ENCODE measurements at regions not wholly inside any gene's neighbourhood (a gene's known extent, or its start where the extent isn't known, plus 50 kb on each side); places are given as distances from the start of the nearest gene placed in this dataset.

DNA sequence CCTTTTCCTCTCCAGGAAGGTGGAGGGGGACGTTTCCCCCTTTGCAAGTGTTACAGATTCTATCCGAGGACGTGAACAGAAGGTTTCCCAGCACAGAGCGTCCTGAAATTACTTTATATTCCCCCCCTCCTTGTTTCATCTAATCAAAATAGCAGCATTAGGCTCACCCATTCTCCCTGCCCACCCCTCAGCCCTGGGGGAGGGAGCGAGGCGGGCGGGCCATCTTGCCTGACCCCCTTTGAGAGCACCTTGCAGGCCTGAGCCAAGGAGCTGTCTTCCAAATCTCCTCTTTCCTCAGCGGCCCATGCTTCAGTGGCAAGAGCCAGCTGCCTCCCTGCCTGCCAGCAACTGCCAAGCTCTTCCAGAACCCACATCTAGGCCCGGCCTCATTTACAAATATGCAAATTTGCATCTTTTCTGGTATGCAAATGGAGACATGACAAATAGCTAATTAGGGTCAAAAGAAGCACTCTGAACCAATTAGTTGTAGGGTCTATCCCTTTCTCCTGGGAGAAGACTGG lies 69.1 kb upstream of the POU3F1 start:
- no peak for DNase-seq (ENCODE audit: low read depth in 3 of 3)

DNA sequence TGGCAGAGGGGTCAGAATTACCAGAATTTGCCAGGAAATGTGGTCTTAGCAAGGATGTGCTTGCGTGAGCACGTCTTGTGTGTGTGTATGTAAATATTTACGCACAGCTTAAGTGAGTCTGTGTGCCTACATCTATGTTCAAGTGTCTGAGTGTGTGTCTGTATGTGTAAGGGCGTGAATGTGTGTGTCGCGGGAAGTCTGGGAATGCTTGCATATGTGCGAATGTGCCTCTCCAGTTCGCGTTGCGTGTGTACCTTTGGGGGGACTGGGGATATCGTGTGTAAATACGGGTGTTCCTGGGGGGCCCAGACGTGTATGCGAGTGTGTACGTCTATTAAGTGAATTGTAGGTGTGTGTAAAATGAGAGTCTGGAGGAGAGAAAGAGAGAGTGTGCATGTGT lies 68.6 kb upstream of the POU3F1 start:
- no peak for DNase-seq (ENCODE audit: low read depth in 3 of 3)

DNA sequence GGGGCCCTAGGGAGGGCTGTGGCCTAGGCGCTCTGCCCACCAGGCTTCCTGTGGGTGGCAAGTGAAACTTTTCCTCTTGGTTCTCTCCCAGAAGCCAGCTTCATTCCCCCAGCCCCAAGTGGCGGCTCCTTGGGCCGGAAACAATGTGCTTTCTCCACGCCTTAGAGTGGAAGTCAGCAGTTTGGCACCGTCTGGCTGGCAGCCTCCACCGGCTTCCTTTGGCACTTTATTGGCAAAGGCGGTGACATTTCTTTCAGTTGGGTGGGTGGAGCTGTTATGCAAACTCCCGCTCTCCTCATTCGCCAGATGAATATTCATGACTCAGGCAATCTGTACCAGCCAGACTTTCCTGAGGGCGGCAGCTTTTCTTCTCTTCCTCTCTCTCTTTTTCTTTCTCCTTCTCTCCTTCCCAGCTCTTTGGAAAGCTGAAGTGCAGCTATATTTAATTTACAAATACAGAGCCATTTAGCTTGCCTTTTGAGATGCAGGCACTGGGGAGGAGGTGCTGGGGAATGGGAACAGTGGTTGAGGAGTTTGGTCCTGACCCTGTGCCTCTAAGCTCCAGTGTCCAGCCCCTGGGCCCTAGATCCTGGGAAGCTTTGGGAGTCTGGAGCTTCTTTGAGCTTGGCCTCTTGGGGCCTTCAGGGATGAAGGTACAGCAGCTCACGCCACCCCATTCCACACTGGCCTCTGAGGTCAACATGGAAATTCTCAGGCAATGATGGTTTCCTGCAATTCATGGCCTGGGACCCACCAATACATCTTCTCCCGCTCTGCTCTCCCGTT lies 67.8 kb upstream of the POU3F1 start:
- peak in 1 of 3 donors; percentile 4 for DNase-seq (ENCODE audit: low read depth in 3 of 3)

DNA sequence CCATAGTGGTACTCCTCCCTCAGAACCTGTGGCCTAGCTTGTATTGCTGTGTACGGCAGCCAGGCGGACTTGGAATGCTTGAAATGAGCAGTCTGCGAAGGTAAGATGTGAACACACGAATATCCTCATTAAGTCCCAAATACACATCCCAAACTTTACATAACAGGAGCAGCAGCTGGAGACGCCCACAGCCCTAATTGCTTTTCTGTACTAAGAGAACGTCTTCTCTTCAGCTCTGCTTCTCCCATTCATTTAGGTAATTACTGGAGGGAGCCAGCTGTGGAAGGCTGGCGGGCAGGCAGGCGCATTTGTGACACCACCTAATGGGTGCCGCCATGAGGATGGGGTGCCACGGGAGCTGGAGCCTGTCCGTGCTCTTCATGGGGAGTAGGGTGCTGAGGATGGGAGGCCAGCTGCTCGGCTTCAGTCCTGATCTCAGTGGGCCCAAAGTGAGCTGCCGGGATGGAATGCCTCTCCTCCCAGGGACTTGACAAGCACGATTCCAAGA lies 66.6 kb upstream of the POU3F1 start:
- no peak for DNase-seq (ENCODE audit: low read depth in 3 of 3)

DNA sequence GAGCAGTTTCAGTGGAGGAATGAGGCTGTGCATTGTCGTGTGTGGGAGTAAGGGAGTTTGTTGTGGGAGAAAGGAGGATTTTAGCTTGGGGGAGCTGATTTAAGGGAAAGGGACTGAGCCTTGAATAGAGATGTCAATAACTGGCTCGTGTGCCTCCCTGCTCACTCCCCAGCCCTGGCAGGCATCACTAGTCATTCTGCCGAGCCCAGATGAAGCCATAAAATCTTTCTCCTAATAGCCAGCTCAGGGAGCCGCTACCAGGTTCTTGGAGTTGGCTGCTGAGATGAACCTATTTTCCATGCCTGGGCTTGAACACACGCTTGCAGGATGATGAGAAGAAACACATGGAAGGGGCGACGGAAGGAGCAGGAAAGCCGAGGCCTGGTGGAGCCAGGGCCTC lies 65.0 kb upstream of the POU3F1 start:
- no peak for DNase-seq (ENCODE audit: low read depth in 3 of 3)

DNA sequence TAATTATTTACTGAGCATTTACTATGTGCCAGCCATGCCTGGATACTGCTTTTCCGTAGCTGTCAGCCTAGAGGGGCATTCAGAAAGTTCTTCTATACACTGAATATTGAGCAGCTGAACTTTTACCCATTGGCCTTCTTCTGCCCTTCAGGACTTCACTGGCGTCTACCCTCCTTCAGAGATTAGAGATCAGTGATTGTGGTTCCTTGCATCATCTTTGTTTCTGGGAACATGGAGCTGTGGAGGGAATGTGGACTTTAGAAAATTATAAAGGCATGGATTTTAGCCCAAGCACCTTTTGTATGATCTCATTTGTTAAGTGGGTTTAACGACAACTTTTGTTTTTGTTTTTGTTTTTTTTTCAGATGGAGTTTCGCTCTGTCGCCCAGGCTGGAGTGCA lies 58.7 kb upstream of the POU3F1 start:
- no peak for DNase-seq (ENCODE audit: low read depth in 3 of 3)

DNA sequence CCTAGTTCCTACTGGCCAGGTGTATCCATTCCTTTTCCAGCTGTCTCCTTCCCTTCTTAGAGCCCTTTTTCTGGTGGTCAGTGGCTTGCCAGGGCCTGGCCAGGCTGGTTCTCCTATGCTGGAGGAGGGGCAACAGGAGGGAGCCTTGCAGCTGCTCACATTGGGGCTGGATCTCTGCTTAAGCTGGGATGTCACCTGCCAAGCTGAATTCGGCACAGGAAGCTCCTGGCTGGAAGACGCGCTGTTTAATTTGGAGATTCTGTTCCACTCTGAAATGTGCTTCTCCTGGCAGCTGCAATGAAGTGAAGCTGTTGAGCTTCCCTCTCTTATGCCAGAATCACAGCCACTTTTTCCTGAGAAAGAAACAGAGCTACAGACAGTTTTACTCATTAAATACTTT lies 56.0 kb upstream of the POU3F1 start:
- no peak for DNase-seq (ENCODE audit: low read depth in 3 of 3)

DNA sequence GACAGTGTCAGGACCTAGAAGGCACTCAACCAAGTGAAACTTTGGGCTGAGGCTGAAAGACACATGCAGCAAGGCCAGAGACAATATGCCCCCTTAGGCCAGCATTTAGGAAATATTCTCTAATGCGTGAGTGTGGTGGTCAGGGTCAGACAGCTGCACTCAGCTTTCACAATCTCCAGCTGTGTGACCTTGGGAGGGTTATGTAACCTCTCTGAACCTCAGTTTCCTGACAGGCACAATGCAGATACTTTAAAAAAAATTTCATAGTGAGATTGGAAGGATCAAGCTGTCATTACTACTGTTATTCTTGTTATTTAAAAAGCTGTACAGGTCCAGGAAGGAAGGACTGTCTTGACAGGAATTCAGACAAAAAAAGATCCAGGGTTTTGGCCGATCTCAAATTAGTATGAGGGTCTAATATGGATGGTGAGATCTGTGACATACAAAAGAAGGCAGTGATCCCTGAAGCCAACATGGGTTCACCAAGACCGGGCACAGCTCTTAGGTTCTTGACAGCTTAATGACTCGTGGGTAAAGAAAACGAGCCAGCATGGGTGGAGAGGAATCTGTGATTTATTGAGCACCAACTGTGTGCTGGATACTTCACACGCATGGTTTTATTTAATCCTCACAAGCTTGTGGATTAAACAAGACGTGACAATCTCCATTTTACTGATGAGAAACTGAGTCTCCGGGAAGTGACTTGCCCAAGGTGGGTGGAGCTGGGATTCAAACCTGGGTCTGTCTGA lies 54.6 kb upstream of the POU3F1 start:
- DNase-seq (ENCODE audit: low read depth in 3 of 3) = no peak

DNA sequence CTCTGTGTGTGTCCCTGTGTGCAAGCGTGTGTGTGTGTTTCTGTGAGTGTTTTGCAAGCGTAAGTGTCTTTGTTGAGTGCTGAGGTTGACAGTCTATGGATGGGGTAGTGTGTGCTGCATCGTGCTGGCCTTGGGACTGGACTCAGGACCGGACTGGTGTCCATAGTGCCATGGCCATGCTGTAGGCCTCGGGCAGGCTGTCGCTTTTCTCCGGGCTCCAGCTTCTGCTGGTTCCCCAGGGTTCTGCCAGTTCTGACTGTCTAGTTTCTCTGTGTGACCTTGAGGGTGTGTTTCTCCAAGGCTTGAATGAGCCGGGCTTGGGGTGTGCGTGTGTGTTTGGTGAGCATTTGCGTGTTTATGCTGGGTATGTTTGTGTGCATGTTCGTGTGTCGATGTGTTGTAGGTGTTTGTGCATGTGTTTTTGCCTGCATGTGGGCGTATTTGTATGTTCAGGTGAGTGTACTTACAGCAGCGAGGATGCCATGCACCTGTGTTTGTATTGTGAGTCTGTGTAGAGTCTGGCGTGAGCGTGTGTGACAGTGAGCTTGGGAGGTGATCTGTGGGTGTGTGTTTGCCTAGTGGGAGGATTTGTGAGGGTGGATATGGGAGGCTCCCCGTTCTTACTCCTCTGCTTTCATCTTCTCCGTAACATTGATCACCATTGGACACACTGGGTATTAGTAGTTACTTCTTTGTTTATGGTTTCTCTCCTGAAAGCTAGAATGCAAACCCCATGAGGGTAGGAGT lies 51.7 kb upstream of the POU3F1 start:
- DNase-seq (ENCODE audit: low read depth in 3 of 3) = no peak

DNA sequence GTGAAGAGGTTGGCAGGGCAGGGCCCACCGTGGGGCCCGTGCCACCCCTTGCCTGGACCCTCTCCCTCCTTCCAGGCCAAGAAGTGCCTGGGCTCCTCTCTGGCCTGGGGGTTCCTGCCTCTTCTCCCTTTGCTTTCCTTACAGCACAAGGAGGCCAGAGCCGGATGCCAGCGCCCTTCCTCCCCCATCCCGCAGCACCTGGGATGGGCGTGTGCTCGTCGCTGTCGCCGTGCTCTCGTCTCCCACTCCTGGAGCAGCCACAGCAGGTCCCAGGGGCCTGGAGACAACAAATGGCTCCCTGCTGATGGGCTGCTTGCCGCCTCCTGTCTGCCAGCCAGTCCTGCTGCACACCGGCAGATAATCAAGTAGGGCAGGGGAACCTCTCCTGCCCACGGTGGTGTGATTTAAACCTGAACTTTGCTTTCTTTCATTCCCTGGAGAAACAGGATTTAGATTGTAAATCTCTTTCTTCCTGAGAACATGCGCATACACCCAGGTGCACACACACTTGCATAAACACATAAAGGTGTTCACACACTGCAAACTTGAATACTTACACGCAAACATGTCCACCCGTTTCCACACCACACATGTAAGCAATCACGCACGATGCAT lies 50.8 kb upstream of the POU3F1 start:
- no peak for DNase-seq (ENCODE audit: low read depth in 3 of 3)

Measured in stimulated activated CD4-positive, alpha-beta T cell treated with anti-CD3 and anti-CD28 coated beads, TNF-alpha, amount 100 ng/mL, for 48 hours (primary cell).